H54 (cell line): ENCODE measurements at regions not wholly inside any gene's neighbourhood (a gene's known extent, or its start where the extent isn't known, plus 50 kb on each side); places are given as distances from the start of the nearest gene placed in this dataset.

ENCODE experiments used
- DNase-seq: peaks from one replicate; pipeline ENCODE4 v3.0.0; 2011; ENCODE audit warnings: low spot score, mixed read lengths; ENCODE audit not compliant: insufficient read length
- FAIRE-seq: peaks from 3 replicates; lab custom pipeline; 2011; peaks lifted over from hg19 to GRCh38; lab: Jason Lieb, UNC
- POLR2A ChIP-seq: IDR thresholded peaks from 2 replicates; pipeline ENCODE4 v1.6.1; 2011; ENCODE audit warnings: low read depth, mild to moderate bottlenecking, low read length

- TF ChIP-seq POLR2A, result no peak
- FAIRE-seq (peak; percentile 30), DNase-seq (no peak)
Measured at GRCh38 chr18:2425426-2426317, 145.6 kb downstream of the METTL4 start.

- TF ChIP-seq POLR2A, result no peak
- no peak for DNase-seq
- FAIRE-seq, result no peak
Measured at GRCh38 chr18:2430191-2430590, 141.1 kb downstream of the METTL4 start.

- no peak for FAIRE-seq
- DNase-seq, result no peak
- no peak for TF ChIP-seq POLR2A
Measured at GRCh38 chr18:2431806-2432205, 139.5 kb downstream of the METTL4 start.

GRCh38 chr18:2433366-2433765 lies 137.9 kb downstream of the METTL4 start:
- no peak for FAIRE-seq
- no peak for TF ChIP-seq POLR2A
- no peak for DNase-seq

- no peak for TF ChIP-seq POLR2A
- FAIRE-seq, result no peak
- no peak for DNase-seq
Measured at GRCh38 chr18:2441544-2441943, 129.8 kb downstream of the METTL4 start.

- FAIRE-seq, result no peak
- no peak for DNase-seq
- no peak for TF ChIP-seq POLR2A
Measured at GRCh38 chr18:2442006-2442405, 129.3 kb downstream of the METTL4 start.

GRCh38 chr18:2442726-2443275 lies 128.5 kb downstream of the METTL4 start:
- no peak for DNase-seq
- no peak for TF ChIP-seq POLR2A

GRCh38 chr18:2444201-2444875 lies 127.0 kb downstream of the METTL4 start:
- FAIRE-seq (no peak), DNase-seq (no peak)
- TF ChIP-seq POLR2A, result no peak

More at GRCh38 chr18:2442726-2443275, 128.5 kb downstream of the METTL4 start:
- no peak for FAIRE-seq

- no peak for DNase-seq
- no peak for FAIRE-seq
- no peak for TF ChIP-seq POLR2A
Measured at GRCh38 chr18:2448565-2449151, 122.6 kb downstream of the METTL4 start.

- FAIRE-seq, result no peak
- TF ChIP-seq POLR2A, result no peak
- DNase-seq, result no peak
Measured at GRCh38 chr18:2451556-2451955, 119.7 kb downstream of the METTL4 start.

GRCh38 chr18:2459886-2460285 lies 111.4 kb downstream of the METTL4 start:
- peak; percentile 66 for FAIRE-seq
- no peak for TF ChIP-seq POLR2A
- no peak for DNase-seq

- no peak for TF ChIP-seq POLR2A
- FAIRE-seq (no peak), DNase-seq (no peak)
Measured at GRCh38 chr18:2466978-2467377, 104.3 kb downstream of the METTL4 start.

GRCh38 chr18:2468051-2468450 lies 103.3 kb downstream of the METTL4 start:
- TF ChIP-seq POLR2A, result no peak
- no peak for FAIRE-seq
- no peak for DNase-seq

GRCh38 chr18:2471523-2471922 lies 99.8 kb downstream of the METTL4 start:
- no peak for FAIRE-seq
- TF ChIP-seq POLR2A, result no peak
- DNase-seq, result no peak
